SK-N-SH treated with all-trans-retinoic acid at 6 μM for 48 hours (cell line): ENCODE measurements at regions not wholly inside any gene's neighbourhood (a gene's known extent, or its start where the extent isn't known, plus 50 kb on each side); places are given as distances from the start of the nearest gene placed in this dataset.
A peak's percentile ranks its signal among the peaks of the same experiment; 100 is the strongest.

Experiments used
- ATAC-seq: fragments of 200-7000 bp; cut with Tn5 transposase; 3 replicates; pipeline ENCODE4 v1.9.1; 2020; ENCODE audit warnings: mild to moderate bottlenecking, moderate library complexity
- ARNTL ChIP-seq: fragments of 450-650 bp; formaldehyde crosslinking; IDR thresholded peaks from 2 replicates; pipeline ENCODE4 v1.5.0; 2020; ENCODE audit warnings: low read depth, mild to moderate bottlenecking, moderate library complexity, borderline replicate concordance
- BACH2 ChIP-seq: fragments of 250-450 bp; sonication (Bioruptor Pico); IDR thresholded peaks from 2 replicates; pipeline ENCODE4 v1.9.0; 2021; ENCODE audit warnings: mild to moderate bottlenecking, borderline replicate concordance
- CSDC2 ChIP-seq: fragments of 250-450 bp; sonication (Bioruptor Pico); IDR thresholded peaks from 2 replicates; pipeline ENCODE4 v1.5.0; 2020; ENCODE audit warnings: mild to moderate bottlenecking, moderate library complexity
- GLIS3 ChIP-seq: fragments of 250-450 bp; sonication (Bioruptor Pico); IDR thresholded peaks from 2 replicates; pipeline ENCODE4 v1.5.0; 2020; ENCODE audit warnings: mild to moderate bottlenecking, moderate library complexity
- ISL1 ChIP-seq: fragments of 250-450 bp; sonication (Bioruptor Pico); IDR thresholded peaks from 2 replicates; pipeline ENCODE4 v2.1.2; 2022; ENCODE audit warnings: mild to moderate bottlenecking, moderate library complexity
- PPARA ChIP-seq: fragments of 250-450 bp; sonication (Bioruptor Pico); IDR thresholded peaks from 2 replicates; pipeline ENCODE4 v1.5.0; 2020; ENCODE audit warnings: mild to moderate bottlenecking, borderline replicate concordance
- RARB ChIP-seq: fragments of 250-450 bp; sonication (Bioruptor Pico); IDR thresholded peaks from 2 replicates; pipeline ENCODE4 v1.8.0; 2021; ENCODE audit warnings: mild to moderate bottlenecking, moderate library complexity
- SNAI2 ChIP-seq: fragments of 250-450 bp; sonication (Bioruptor Pico); IDR thresholded peaks from 2 replicates; pipeline ENCODE4 v1.5.0; 2020; ENCODE audit warnings: mild to moderate bottlenecking, moderate library complexity
- TCF4 ChIP-seq: fragments of 250-450 bp; sonication (Bioruptor Pico); IDR thresholded peaks from 2 replicates; pipeline ENCODE4 v1.8.0; 2021; ENCODE audit warnings: mild to moderate bottlenecking, moderate library complexity, borderline replicate concordance
- ZC3H10 ChIP-seq: fragments of 250-450 bp; sonication (Bioruptor Pico); IDR thresholded peaks from 2 replicates; pipeline ENCODE4 v1.5.1; 2021; ENCODE audit warnings: mild to moderate bottlenecking, moderate library complexity
- ZFP3 ChIP-seq: fragments of 250-450 bp; sonication (Bioruptor Pico); IDR thresholded peaks from 2 replicates; pipeline ENCODE4 v1.5.0; 2020; ENCODE audit warnings: mild to moderate bottlenecking, moderate library complexity
- ZFP30 ChIP-seq: fragments of 450-650 bp; formaldehyde crosslinking; IDR thresholded peaks from 2 replicates; pipeline ENCODE4 v1.5.0; 2022; ENCODE audit warnings: mild to moderate bottlenecking, moderate library complexity
- ZNF565 ChIP-seq: fragments of 450-650 bp; formaldehyde crosslinking; conservative IDR thresholded peaks from 2 replicates; pipeline ENCODE4 v1.5.0; 2020; ENCODE audit warnings: low read depth, mild to moderate bottlenecking, moderate library complexity
- ZNF70 ChIP-seq: fragments of 450-650 bp; formaldehyde crosslinking; IDR thresholded peaks from 2 replicates; pipeline ENCODE4 v1.5.0; 2020; ENCODE audit warnings: mild to moderate bottlenecking, moderate library complexity
- ZNF8 ChIP-seq: fragments of 450-650 bp; formaldehyde crosslinking; IDR thresholded peaks from 2 replicates; pipeline ENCODE4 v1.5.0; 2020; ENCODE audit warnings: mild to moderate bottlenecking, moderate library complexity
- TF ChIP-seq, protein P1 (sequence below): fragments of 250-450 bp; sonication (Bioruptor Pico); IDR thresholded peaks from 2 replicates; pipeline ENCODE4 v1.8.0; 2021; ENCODE audit warnings: low read depth, mild to moderate bottlenecking, moderate library complexity, borderline replicate concordance
- TF ChIP-seq, protein P2 (sequence below): fragments of 250-450 bp; sonication (Bioruptor Pico); IDR thresholded peaks from 2 replicates; pipeline ENCODE4 v1.8.0; 2020; ENCODE audit warnings: mild to moderate bottlenecking, moderate library complexity, borderline replicate concordance
- TF ChIP-seq, protein P3 (sequence below): fragments of 250-450 bp; sonication (Bioruptor Pico); IDR thresholded peaks from 2 replicates; pipeline ENCODE4 v1.5.1; 2020; ENCODE audit warnings: low read depth, mild to moderate bottlenecking, moderate library complexity
- TF ChIP-seq, protein P4 (sequence below): fragments of 250-450 bp; sonication (Bioruptor Pico); IDR thresholded peaks from 2 replicates; pipeline ENCODE4 v1.5.1; 2021; ENCODE audit warnings: mild to moderate bottlenecking, moderate library complexity
- TF ChIP-seq, protein P5 (sequence below): fragments of 250-450 bp; sonication (Bioruptor Pico); IDR thresholded peaks from 2 replicates; pipeline ENCODE4 v1.5.0; 2020; ENCODE audit warnings: mild to moderate bottlenecking, moderate library complexity

DNA sequence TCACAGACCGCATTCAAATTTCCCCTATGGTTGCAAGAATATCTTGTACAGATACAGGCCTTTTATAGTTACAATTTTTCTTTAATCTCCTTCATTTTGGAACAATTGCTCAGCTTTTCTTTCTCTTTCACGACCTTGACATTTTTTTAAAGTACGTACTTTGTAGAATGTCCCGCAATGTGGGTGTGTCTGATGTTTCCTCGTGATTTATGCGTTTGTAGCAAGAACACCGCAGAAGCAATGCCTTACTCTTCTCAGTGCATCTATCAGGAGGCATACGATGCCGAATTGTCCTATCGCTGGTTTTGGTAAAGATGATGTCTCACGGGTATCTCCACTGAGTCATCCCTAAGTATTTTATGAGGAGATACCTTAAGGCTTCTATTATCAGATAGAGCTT lies 76.9 kb upstream of the RALGPS2 start:
- no peak for TF ChIP-seq ARNTL (CRISPR knock-in tag)
- TF ChIP-seq ZC3H10 (CRISPR knock-in tag) = no peak
- no peak for TF ChIP-seq ZFP30 (CRISPR knock-in tag)
- ATAC-seq = no peak

DNA sequence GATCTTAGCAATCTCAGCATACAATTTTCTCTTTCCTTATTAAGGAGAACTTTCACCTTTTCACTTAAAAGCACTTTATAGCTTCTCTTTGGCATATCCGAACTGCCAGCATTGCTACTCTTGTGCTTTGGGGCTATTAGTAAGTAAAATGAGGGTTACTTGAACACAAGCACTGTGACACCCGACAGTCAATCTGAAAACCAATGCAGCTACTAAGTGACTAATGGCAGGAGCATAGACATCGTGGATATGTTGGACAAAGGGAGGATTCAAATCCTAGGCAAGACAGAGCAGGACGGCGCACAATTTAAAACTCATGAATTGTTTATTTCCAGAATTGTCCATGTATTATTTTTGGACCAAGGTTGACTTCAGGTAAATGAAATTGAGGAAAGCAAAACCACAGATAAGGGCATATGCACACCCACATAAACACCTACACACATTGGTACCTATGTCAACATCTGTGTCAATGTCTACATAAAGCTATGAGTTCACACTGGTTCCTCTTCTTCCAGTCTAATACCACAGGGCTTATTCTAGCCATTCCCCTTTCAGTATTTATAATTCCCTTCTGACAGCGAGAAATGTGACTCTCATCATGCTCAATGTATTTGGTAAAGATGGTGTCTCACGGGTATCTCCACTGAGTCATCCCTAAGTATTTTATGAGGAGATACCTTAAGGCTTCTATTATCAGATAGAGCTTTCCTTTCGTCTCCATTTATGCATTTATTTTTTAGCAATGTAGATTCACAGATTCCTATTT lies 75.3 kb upstream of the RALGPS2 start:
- ATAC-seq = peak; percentile 25; the same call in 2 of the 3 replicates
- no peak for TF ChIP-seq GLIS3
- TF ChIP-seq, protein P1, sequence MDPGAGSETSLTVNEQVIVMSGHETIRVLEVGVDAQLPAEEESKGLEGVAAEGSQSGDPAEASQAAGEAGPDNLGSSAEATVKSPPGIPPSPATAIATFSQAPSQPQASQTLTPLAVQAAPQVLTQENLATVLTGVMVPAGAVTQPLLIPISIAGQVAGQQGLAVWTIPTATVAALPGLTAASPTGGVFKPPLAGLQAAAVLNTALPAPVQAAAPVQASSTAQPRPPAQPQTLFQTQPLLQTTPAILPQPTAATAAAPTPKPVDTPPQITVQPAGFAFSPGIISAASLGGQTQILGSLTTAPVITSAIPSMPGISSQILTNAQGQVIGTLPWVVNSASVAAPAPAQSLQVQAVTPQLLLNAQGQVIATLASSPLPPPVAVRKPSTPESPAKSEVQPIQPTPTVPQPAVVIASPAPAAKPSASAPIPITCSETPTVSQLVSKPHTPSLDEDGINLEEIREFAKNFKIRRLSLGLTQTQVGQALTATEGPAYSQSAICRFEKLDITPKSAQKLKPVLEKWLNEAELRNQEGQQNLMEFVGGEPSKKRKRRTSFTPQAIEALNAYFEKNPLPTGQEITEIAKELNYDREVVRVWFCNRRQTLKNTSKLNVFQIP (CRISPR knock-in tag) = no peak
- TF ChIP-seq TCF4 (CRISPR knock-in tag) = no peak
- no peak for TF ChIP-seq SNAI2 (CRISPR knock-in tag)
- TF ChIP-seq CSDC2 (CRISPR knock-in tag) = no peak
- no peak for TF ChIP-seq PPARA (CRISPR knock-in tag)
- TF ChIP-seq, all 23 proteins: peak for 0

DNA sequence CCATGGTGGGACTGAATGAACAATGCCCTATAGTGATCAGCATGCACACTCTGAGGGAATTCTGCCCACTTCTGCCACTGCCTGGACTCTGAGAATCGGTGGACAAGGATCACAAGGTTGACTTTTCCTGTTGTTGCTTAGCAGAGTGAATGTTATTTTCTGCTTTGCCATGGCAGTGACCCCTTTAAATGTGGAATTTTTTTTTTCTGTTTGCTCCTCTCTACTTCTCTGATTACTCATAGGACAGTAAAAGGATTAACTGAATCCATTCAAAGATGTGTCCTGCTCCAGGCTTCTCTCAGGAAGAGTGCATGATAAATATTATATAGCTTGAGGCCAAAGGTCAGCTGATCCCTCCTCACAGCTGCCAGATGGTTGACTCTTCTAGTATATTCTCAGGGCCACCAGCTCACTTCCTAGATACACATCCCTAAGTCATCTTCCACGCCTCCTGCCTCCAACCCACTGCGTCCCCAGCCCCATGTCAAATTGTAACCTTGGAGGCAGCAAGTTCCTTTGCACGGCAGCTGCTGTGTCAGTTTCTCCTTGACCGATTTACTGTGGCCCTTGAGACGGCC lies 74.0 kb upstream of the RALGPS2 start:
- peak; percentile 56 for ATAC-seq
- TF ChIP-seq ARNTL (CRISPR knock-in tag) = no peak
- no peak for TF ChIP-seq ZFP3 (CRISPR knock-in tag)
- TF ChIP-seq ZNF70 (CRISPR knock-in tag) = no peak
- TF ChIP-seq, protein P2, sequence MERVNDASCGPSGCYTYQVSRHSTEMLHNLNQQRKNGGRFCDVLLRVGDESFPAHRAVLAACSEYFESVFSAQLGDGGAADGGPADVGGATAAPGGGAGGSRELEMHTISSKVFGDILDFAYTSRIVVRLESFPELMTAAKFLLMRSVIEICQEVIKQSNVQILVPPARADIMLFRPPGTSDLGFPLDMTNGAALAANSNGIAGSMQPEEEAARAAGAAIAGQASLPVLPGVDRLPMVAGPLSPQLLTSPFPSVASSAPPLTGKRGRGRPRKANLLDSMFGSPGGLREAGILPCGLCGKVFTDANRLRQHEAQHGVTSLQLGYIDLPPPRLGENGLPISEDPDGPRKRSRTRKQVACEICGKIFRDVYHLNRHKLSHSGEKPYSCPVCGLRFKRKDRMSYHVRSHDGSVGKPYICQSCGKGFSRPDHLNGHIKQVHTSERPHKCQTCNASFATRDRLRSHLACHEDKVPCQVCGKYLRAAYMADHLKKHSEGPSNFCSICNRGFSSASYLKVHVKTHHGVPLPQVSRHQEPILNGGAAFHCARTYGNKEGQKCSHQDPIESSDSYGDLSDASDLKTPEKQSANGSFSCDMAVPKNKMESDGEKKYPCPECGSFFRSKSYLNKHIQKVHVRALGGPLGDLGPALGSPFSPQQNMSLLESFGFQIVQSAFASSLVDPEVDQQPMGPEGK = no peak
- no peak for TF ChIP-seq SNAI2 (CRISPR knock-in tag)
- TF ChIP-seq ZFP30 (CRISPR knock-in tag) = no peak
- no peak for TF ChIP-seq ISL1 (CRISPR knock-in tag)
- no peak for TF ChIP-seq BACH2 (CRISPR knock-in tag)
- TF ChIP-seq ZNF565 (CRISPR knock-in tag) = no peak
- TF ChIP-seq, protein P3, sequence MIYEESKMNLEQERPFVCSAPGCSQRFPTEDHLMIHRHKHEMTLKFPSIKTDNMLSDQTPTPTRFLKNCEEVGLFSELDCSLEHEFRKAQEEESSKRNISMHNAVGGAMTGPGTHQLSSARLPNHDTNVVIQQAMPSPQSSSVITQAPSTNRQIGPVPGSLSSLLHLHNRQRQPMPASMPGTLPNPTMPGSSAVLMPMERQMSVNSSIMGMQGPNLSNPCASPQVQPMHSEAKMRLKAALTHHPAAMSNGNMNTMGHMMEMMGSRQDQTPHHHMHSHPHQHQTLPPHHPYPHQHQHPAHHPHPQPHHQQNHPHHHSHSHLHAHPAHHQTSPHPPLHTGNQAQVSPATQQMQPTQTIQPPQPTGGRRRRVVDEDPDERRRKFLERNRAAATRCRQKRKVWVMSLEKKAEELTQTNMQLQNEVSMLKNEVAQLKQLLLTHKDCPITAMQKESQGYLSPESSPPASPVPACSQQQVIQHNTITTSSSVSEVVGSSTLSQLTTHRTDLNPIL (CRISPR knock-in tag) = no peak
- no peak for TF ChIP-seq CSDC2 (CRISPR knock-in tag)
- TF ChIP-seq, all 23 proteins: peak for 0

DNA sequence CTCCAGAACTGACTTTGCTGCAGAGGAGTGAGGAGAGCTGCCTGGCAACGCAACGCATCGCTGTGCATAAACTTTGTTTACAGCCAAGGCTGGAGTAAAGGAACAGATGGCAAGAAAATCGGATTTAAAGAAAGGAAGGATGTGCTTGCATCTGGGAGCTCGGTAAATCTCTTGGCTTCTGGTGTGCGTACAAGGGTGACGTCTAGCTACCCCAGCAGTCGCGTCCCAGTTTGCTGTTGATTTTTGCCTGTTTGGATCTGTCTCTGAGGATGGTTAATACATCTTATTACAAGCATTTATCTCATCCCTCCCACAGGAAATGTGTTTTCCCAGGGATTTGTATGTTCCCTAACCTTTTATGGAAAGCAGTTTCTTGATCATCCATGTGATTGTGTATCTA lies 73.3 kb upstream of the RALGPS2 start:
- ATAC-seq = no peak
- TF ChIP-seq, protein P3 (CRISPR knock-in tag) = no peak
- TF ChIP-seq TCF4 (CRISPR knock-in tag) (no peak), ISL1 (CRISPR knock-in tag) (no peak), ZFP3 (CRISPR knock-in tag) (no peak), ZNF565 (CRISPR knock-in tag) (no peak), ZNF8 (CRISPR knock-in tag) (no peak), PPARA (CRISPR knock-in tag) (no peak), GLIS3 (no peak), BACH2 (CRISPR knock-in tag) (no peak), ZNF70 (CRISPR knock-in tag) (no peak), RARB (no peak)
- TF ChIP-seq, protein P4, sequence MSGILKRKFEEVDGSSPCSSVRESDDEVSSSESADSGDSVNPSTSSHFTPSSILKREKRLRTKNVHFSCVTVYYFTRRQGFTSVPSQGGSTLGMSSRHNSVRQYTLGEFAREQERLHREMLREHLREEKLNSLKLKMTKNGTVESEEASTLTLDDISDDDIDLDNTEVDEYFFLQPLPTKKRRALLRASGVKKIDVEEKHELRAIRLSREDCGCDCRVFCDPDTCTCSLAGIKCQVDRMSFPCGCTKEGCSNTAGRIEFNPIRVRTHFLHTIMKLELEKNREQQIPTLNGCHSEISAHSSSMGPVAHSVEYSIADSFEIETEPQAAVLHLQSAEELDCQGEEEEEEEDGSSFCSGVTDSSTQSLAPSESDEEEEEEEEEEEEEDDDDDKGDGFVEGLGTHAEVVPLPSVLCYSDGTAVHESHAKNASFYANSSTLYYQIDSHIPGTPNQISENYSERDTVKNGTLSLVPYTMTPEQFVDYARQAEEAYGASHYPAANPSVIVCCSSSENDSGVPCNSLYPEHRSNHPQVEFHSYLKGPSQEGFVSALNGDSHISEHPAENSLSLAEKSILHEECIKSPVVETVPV (CRISPR knock-in tag) = no peak
- TF ChIP-seq, protein P1 (CRISPR knock-in tag) = no peak
- TF ChIP-seq, protein P5, sequence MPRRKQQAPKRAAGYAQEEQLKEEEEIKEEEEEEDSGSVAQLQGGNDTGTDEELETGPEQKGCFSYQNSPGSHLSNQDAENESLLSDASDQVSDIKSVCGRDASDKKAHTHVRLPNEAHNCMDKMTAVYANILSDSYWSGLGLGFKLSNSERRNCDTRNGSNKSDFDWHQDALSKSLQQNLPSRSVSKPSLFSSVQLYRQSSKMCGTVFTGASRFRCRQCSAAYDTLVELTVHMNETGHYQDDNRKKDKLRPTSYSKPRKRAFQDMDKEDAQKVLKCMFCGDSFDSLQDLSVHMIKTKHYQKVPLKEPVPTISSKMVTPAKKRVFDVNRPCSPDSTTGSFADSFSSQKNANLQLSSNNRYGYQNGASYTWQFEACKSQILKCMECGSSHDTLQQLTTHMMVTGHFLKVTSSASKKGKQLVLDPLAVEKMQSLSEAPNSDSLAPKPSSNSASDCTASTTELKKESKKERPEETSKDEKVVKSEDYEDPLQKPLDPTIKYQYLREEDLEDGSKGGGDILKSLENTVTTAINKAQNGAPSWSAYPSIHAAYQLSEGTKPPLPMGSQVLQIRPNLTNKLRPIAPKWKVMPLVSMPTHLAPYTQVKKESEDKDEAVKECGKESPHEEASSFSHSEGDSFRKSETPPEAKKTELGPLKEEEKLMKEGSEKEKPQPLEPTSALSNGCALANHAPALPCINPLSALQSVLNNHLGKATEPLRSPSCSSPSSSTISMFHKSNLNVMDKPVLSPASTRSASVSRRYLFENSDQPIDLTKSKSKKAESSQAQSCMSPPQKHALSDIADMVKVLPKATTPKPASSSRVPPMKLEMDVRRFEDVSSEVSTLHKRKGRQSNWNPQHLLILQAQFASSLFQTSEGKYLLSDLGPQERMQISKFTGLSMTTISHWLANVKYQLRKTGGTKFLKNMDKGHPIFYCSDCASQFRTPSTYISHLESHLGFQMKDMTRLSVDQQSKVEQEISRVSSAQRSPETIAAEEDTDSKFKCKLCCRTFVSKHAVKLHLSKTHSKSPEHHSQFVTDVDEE (CRISPR knock-in tag) = no peak
